Thoracic aorta (tissue), 2 donors: ENCODE measurements at regions not wholly inside any gene's neighbourhood (a gene's known extent, or its start where the extent isn't known, plus 50 kb on each side); places are given as distances from the start of the nearest gene placed in this dataset.
A peak's percentile ranks its signal among the peaks of the same experiment; 100 is the strongest.

Experiments used
- ATAC-seq: fragments of 150-250 bp; one replicate; pipeline ENCODE4 v1.8.0; 2017; ENCODE audit warnings: low read depth; ENCODE audit not compliant: insufficient number of reproducible peaks, low FRiP score
- DNase-seq: peaks from one replicate; pipeline ENCODE4 v3.0.0-alpha.2; 2020; ENCODE audit warnings: low spot score
- H3K27ac ChIP-seq, 2 donors: fragments of 200-600 bp; sonication (generic); 1 replicate in 1 of 2; 2 replicates in 1 of 2; pipeline ENCODE4 v1.5.1; 2016; ENCODE audit warnings: mild to moderate bottlenecking in 2 of 2, moderate library complexity in 2 of 2
- H3K27me3 ChIP-seq: fragments of 200-600 bp; sonication (generic); replicated peaks from 2 replicates; pipeline ENCODE4 v1.6.0; 2016; ENCODE audit warnings: mild to moderate bottlenecking; ENCODE audit not compliant: insufficient read depth
- H3K36me3 ChIP-seq: fragments of 200-600 bp; sonication (generic); one replicate; pipeline ENCODE4 v1.5.1; 2016
- H3K4me1 ChIP-seq, 2 donors: fragments of 200-600 bp; sonication (generic); 1 replicate in 1 of 2; 2 replicates in 1 of 2; pipeline versions ENCODE4 v1.5.1 to v1.6.0; 2016; ENCODE audit warnings: low read depth in 2 of 2, mild to moderate bottlenecking in 1 of 2; ENCODE audit not compliant: control insufficient read depth in 1 of 2
- H3K4me3 ChIP-seq: fragments of 200-600 bp; sonication (generic); 2 replicates; pipeline ENCODE4 v1.5.1; 2016; ENCODE audit warnings: mild to moderate bottlenecking
- H3K9me3 ChIP-seq: fragments of 200-600 bp; sonication (generic); 2 replicates; pipeline ENCODE4 v1.5.1; 2016
- CTCF ChIP-seq: fragments of 200-600 bp; sonication (generic); IDR thresholded peaks from one replicate; pipeline ENCODE4 v1.5.1; 2019; ENCODE audit warnings: antibody characterized with exemption

DNA sequence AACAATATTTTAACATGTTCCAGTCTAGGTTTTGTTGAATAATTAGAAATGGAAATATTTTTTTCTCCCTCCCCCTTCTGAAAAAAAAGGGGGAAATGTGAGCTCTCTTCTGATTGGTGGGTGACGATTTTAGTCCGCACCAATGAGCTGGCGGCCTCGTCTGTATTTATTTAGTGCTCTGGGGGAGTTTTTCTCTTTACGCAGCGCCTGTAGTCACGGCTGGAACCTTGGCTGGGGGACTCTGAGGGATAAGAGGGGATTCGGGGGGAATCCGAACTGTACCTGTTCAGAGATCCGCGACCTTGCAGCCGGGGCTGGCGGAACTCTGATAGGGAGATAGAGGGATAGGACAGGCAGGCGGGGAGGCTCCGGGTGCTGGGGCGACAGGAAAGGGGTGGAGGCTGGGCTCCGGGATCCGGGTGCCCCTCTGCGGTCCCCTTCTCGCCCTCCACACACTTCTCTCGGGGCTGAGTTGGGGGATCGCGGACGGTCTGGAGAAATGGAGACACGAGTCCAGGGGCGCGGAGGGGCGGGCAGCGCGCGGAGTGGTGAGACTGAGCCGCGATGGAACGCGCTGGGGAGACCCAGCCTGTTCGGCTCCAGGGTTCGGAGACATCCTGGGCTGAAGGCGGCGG lies 99.7 kb upstream of the HSD17B12 start:
- DNase-seq (no peak), ATAC-seq (no peak)
- Histone ChIP-seq H3K27me3 (peaks cover 15% of the 10 kb centered on the region), H3K4me1 (peaks cover 24 to 36% of the 10 kb centered on the region in 2 donors), H3K27ac (no peak overlapping the region), H3K36me3 (no peaks in the 10 kb centered on the region), H3K9me3 (no peaks in the 10 kb centered on the region), H3K4me3 (peak overlapping the region; percentile 53)
- no peak for TF ChIP-seq CTCF

GRCh38 chr11:43581370-43582023 lies 99.0 kb upstream of the HSD17B12 start:
- Histone ChIP-seq H3K4me1 (peaks cover 18 to 30% of the 10 kb centered on the region in 2 donors), H3K27me3 (peaks cover 15% of the 10 kb centered on the region), H3K4me3 (peak overlapping the region; percentile 53), H3K27ac (no peak overlapping the region), H3K9me3 (no peaks in the 10 kb centered on the region), H3K36me3 (no peaks in the 10 kb centered on the region)
- no peak for TF ChIP-seq CTCF
- DNase-seq (no peak), ATAC-seq (no peak)

DNA sequence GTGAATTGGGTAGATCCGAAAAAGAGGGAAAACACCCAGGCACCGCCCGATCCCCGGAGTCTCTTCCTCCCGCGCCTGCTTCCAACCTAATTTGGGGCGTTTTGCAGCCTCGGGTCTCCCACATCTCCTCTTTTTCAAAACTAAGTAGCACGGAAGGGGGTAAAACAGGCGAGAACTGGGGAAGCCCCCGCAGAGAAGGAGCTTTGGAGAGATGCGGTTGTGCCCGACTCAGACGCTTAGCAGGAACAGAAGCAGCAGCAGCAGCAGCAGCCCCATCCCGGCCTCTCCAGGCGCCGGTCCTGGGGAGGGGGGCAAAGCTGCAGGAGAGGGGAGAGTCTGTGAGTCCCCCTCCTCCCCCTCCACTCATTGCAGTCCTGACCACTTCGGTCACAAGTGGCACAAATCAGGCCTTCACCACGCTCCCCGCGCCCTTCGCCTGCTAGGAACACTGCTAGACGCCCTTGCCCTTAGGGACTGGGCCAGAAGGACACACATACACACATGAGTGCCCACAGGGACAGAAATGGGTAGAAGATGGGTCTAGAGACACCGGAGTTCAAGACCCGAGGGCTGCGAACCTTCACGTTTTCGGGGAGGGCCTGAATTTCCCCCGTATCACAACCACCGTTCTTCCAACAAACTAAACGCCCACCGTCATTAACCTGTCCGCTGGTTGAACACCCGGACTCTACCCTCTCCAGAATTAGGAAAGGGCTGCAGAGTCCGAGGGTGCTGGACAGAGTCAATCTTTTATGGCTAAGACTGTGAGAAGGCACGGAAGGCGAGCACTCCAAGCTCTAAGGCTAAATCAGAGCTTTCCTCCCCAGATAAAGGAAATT lies 98.3 kb upstream of the HSD17B12 start:
- H3K9me3 ChIP-seq, result no peaks in the 10 kb centered on the region
- no peak for ATAC-seq
- no peak for DNase-seq
- H3K27ac ChIP-seq, result no peak overlapping the region
- H3K27me3 ChIP-seq, result peaks cover 9% of the 10 kb centered on the region
- TF ChIP-seq CTCF, result no peak
- H3K4me3 ChIP-seq, result no peak overlapping the region
- no peaks in the 10 kb centered on the region for H3K36me3 ChIP-seq
- peaks cover 17 to 26% of the 10 kb centered on the region in 2 donors for H3K4me1 ChIP-seq

- no peak overlapping the region for H3K4me3 ChIP-seq
- no peak for TF ChIP-seq CTCF
- no peak for ATAC-seq
- H3K4me1 ChIP-seq, result peaks cover 17 to 26% of the 10 kb centered on the region in 2 donors
- H3K27me3 ChIP-seq, result peaks cover 9% of the 10 kb centered on the region
- no peak overlapping the region for H3K27ac ChIP-seq
- no peaks in the 10 kb centered on the region for H3K9me3 ChIP-seq
- DNase-seq, result no peak
- no peaks in the 10 kb centered on the region for H3K36me3 ChIP-seq
Measured at GRCh38 chr11:43582863-43583462, 97.6 kb upstream of the HSD17B12 start.

- no peak for TF ChIP-seq CTCF
- ATAC-seq (no peak), DNase-seq (no peak)
- H3K4me1 ChIP-seq, result peaks cover 16 to 26% of the 10 kb centered on the region in 2 donors
- no peak overlapping the region for H3K27ac ChIP-seq
- no peaks in the 10 kb centered on the region for H3K36me3 ChIP-seq
- H3K9me3 ChIP-seq, result no peaks in the 10 kb centered on the region
- H3K4me3 ChIP-seq, result no peak overlapping the region
- H3K27me3 ChIP-seq, result peaks cover 9% of the 10 kb centered on the region
Measured at GRCh38 chr11:43583548-43583947, 97.0 kb upstream of the HSD17B12 start.
